ENCODE measurements at regions not wholly inside any gene's neighbourhood (a gene's known extent, or its start where the extent isn't known, plus 50 kb on each side); places are given as distances from the start of the nearest gene placed in this dataset.
"Not testable (repeated sequence)": the region's sequence is repeated elsewhere in the genome, so short reads cannot be mapped to it uniquely, and the experiment has no call there.

- Mint-ChIP-seq H3K4me1 (no peaks in the 10 kb centered on the region), H3K36me3 (no peaks in the 10 kb centered on the region), H3K27me3 (no peaks in the 10 kb centered on the region), H3K4me3 (no peak overlapping the region), H3K27ac (no peak overlapping the region), H3K9me3 (peaks cover 0 to under 1% (median 0%) of the 10 kb centered on the region in 3 donors)
These were observed 2400.9 kb upstream of the C9orf72 start for GRCh38 chr9:29974197-29974596.

GRCh38 chr9:29976981-29977380 lies 2403.7 kb upstream of the C9orf72 start:
- H3K9me3 Mint-ChIP-seq: peaks cover 0 to 2% (median 2%) of the 10 kb centered on the region in 3 donors
- H3K4me1 Mint-ChIP-seq: no peaks in the 10 kb centered on the region
- no peak overlapping the region for H3K27ac Mint-ChIP-seq
- no peaks in the 10 kb centered on the region for H3K27me3 Mint-ChIP-seq
- no peak overlapping the region for H3K4me3 Mint-ChIP-seq
- H3K36me3 Mint-ChIP-seq: no peaks in the 10 kb centered on the region

- Mint-ChIP-seq H3K4me1 (no peaks in the 10 kb centered on the region), H3K4me3 (no peak overlapping the region), H3K27ac (no peak overlapping the region), H3K36me3 (no peaks in the 10 kb centered on the region), H3K27me3 (no peaks in the 10 kb centered on the region), H3K9me3 (peaks cover 0 to 2% (median 2%) of the 10 kb centered on the region in 3 donors)
These were observed 2403.4 kb upstream of the ACO1 start for GRCh38 chr9:29981013-29981412.

- Mint-ChIP-seq H3K4me3 (no peak overlapping the region), H3K4me1 (no peaks in the 10 kb centered on the region), H3K36me3 (no peaks in the 10 kb centered on the region), H3K27me3 (no peaks in the 10 kb centered on the region), H3K27ac (no peak overlapping the region), H3K9me3 (peaks cover 8 to 14% (median 10%) of the 10 kb centered on the region in 3 donors)
These were observed 2384.8 kb upstream of the ACO1 start for GRCh38 chr9:29999645-30000044.

- Mint-ChIP-seq H3K4me1 (no peaks in the 10 kb centered on the region), H3K9me3 (peaks cover 0 to 2% (median 0%) of the 10 kb centered on the region in 3 donors), H3K36me3 (no peaks in the 10 kb centered on the region), H3K27ac (no peak overlapping the region), H3K27me3 (no peaks in the 10 kb centered on the region), H3K4me3 (no peak overlapping the region)
These were observed 2373.8 kb upstream of the ACO1 start for GRCh38 chr9:30010691-30011090.

GRCh38 chr9:30012622-30013021 lies 2371.8 kb upstream of the ACO1 start:
- Mint-ChIP-seq H3K27me3 (no peaks in the 10 kb centered on the region), H3K36me3 (no peaks in the 10 kb centered on the region), H3K4me1 (no peaks in the 10 kb centered on the region), H3K4me3 (no peak overlapping the region), H3K27ac (no peak overlapping the region), H3K9me3 (peaks cover 0 to 2% (median 0%) of the 10 kb centered on the region in 3 donors)

GRCh38 chr9:30015073-30015472 lies 2369.4 kb upstream of the ACO1 start:
- no peak overlapping the region for H3K27ac Mint-ChIP-seq
- H3K27me3 Mint-ChIP-seq: no peaks in the 10 kb centered on the region
- peaks cover 0 to 2% (median under 1%) of the 10 kb centered on the region in 3 donors for H3K9me3 Mint-ChIP-seq
- H3K4me1 Mint-ChIP-seq: no peaks in the 10 kb centered on the region
- no peaks in the 10 kb centered on the region for H3K36me3 Mint-ChIP-seq
- H3K4me3 Mint-ChIP-seq: no peak overlapping the region

GRCh38 chr9:30020161-30020560 lies 2364.3 kb upstream of the ACO1 start:
- Mint-ChIP-seq H3K36me3 (no peaks in the 10 kb centered on the region), H3K27ac (no peak overlapping the region), H3K4me1 (no peaks in the 10 kb centered on the region), H3K4me3 (no peak overlapping the region), H3K27me3 (no peaks in the 10 kb centered on the region), H3K9me3 (peaks cover 2 to 9% (median 8%) of the 10 kb centered on the region in 3 donors)

- H3K27me3 Mint-ChIP-seq: no peaks in the 10 kb centered on the region
- no peak overlapping the region for H3K27ac Mint-ChIP-seq
- peaks cover 3 to 6% (median 4%) of the 10 kb centered on the region in 3 donors for H3K9me3 Mint-ChIP-seq
- no peak overlapping the region for H3K4me3 Mint-ChIP-seq
- H3K4me1 Mint-ChIP-seq: no peaks in the 10 kb centered on the region
- H3K36me3 Mint-ChIP-seq: no peaks in the 10 kb centered on the region
These were observed 2348.7 kb upstream of the ACO1 start for GRCh38 chr9:30035761-30036160.

- Mint-ChIP-seq H3K27me3 (no peaks in the 10 kb centered on the region), H3K4me3 (no peak overlapping the region), H3K36me3 (no peaks in the 10 kb centered on the region), H3K4me1 (no peaks in the 10 kb centered on the region), H3K27ac (no peak overlapping the region), H3K9me3 (peaks cover 3 to 6% (median 4%) of the 10 kb centered on the region in 3 donors)
These were observed 2347.9 kb upstream of the ACO1 start for GRCh38 chr9:30036558-30036957.

GRCh38 chr9:30039712-30040111 lies 2344.7 kb upstream of the ACO1 start:
- Mint-ChIP-seq H3K4me1 (no peaks in the 10 kb centered on the region), H3K4me3 (no peak overlapping the region), H3K27me3 (no peaks in the 10 kb centered on the region), H3K36me3 (no peaks in the 10 kb centered on the region), H3K27ac (no peak overlapping the region), H3K9me3 (peaks cover 0 to 3% (median 1%) of the 10 kb centered on the region in 3 donors)

- Mint-ChIP-seq H3K4me1 (no peaks in the 10 kb centered on the region), H3K27ac (no peak overlapping the region), H3K4me3 (no peak overlapping the region), H3K36me3 (no peaks in the 10 kb centered on the region), H3K27me3 (no peaks in the 10 kb centered on the region), H3K9me3 (peaks cover 0 to 9% (median 3%) of the 10 kb centered on the region in 3 donors)
These were observed 2336.0 kb upstream of the ACO1 start for GRCh38 chr9:30048396-30048795.

GRCh38 chr9:30058463-30058862 lies 2326.0 kb upstream of the ACO1 start:
- Mint-ChIP-seq H3K4me3 (no peak overlapping the region), H3K27me3 (no peaks in the 10 kb centered on the region), H3K4me1 (no peaks in the 10 kb centered on the region), H3K36me3 (no peaks in the 10 kb centered on the region), H3K9me3 (peaks cover 0 to 3% (median 3%) of the 10 kb centered on the region in 3 donors), H3K27ac (no peak overlapping the region)

GRCh38 chr9:30060976-30061375 lies 2323.5 kb upstream of the ACO1 start:
- H3K36me3 Mint-ChIP-seq: no peaks in the 10 kb centered on the region
- H3K27me3 Mint-ChIP-seq: no peaks in the 10 kb centered on the region
- H3K27ac Mint-ChIP-seq: no peak overlapping the region
- H3K9me3 Mint-ChIP-seq: peaks cover 0 to 3% (median 1%) of the 10 kb centered on the region in 3 donors
- no peak overlapping the region for H3K4me3 Mint-ChIP-seq
- H3K4me1 Mint-ChIP-seq: no peaks in the 10 kb centered on the region

GRCh38 chr9:30065888-30066287 lies 2318.6 kb upstream of the ACO1 start:
- Mint-ChIP-seq H3K27me3 (no peaks in the 10 kb centered on the region), H3K27ac (no peak overlapping the region), H3K9me3 (peaks cover 0 to 3% (median 1%) of the 10 kb centered on the region in 3 donors), H3K4me1 (no peaks in the 10 kb centered on the region), H3K36me3 (peaks cover 3% of the 10 kb centered on the region), H3K4me3 (no peak overlapping the region)

- H3K36me3 Mint-ChIP-seq, H3K4me1 Mint-ChIP-seq, H3K27ac Mint-ChIP-seq, H3K4me3 Mint-ChIP-seq, H3K27me3 Mint-ChIP-seq: not testable (repeated sequence)
- H3K9me3 Mint-ChIP-seq: peaks cover 2 to 11% (median 2%) of the 10 kb centered on the region in 3 donors
These were observed 2315.2 kb upstream of the ACO1 start for GRCh38 chr9:30069236-30069635.

GRCh38 chr9:30075022-30075421 lies 2309.4 kb upstream of the ACO1 start:
- peaks cover 5 to 17% (median 6%) of the 10 kb centered on the region in 3 donors for H3K9me3 Mint-ChIP-seq
- no peak overlapping the region for H3K4me3 Mint-ChIP-seq
- no peak overlapping the region for H3K27ac Mint-ChIP-seq

More at GRCh38 chr9:30075022-30075421, 2309.4 kb upstream of the ACO1 start:
- no peaks in the 10 kb centered on the region for H3K36me3 Mint-ChIP-seq
- peaks cover 0 to 6% (median 5%) of the 10 kb centered on the region in 3 donors for H3K4me1 Mint-ChIP-seq
- H3K27me3 Mint-ChIP-seq: no peaks in the 10 kb centered on the region

All from IgD-negative memory B cell (primary cell).